A549 (cell line): ENCODE measurements at regions not wholly inside any gene's neighbourhood (a gene's known extent, or its start where the extent isn't known, plus 50 kb on each side); places are given as distances from the start of the nearest gene placed in this dataset.

Source experiments
- ATAC-seq, 2 experiments: fragments of 200-7000 bp in 1 of 2; fragments of >200 bp in 1 of 2; cut with Nextera tagmentation in 1 of 2; cut with Tn5 transposase in 1 of 2; 3 replicates each; pipeline versions ENCODE4 v1.8.0 to v1.9.1; 2018 to 2020; ENCODE audit warnings: mild to moderate bottlenecking in 1 of 2, moderate library complexity in 1 of 2
- CTCF ChIA-PET: fragments of 300-600 bp; sonication (Branson Sonifier 250); formaldehyde crosslinking; extraction: SDS; loops from one replicate; lab custom pipeline; 2021; ENCODE audit warnings: antibody characterized with exemption, inconsistent platforms; lab: Yijun Ruan, JAX
- POLR2A ChIA-PET: fragments of 350-600 bp; formaldehyde crosslinking; extraction: SDS; loops from one replicate; lab custom pipeline; 2021; ENCODE audit warnings: antibody characterized with exemption, inconsistent platforms; lab: Yijun Ruan, JAX
- DNase-seq, 2 experiments: peaks; one replicate each; pipeline versions ENCODE4 v3.0.0 to v3.0.0-alpha.2; 2011 to 2016; ENCODE audit warnings: low read depth in 1 of 2, low spot score in 1 of 2
- FAIRE-seq: peaks from 2 replicates; lab custom pipeline; 2011; peaks lifted over from hg19 to GRCh38; lab: Jason Lieb, UNC
- H3K27ac ChIP-seq, 2 experiments: fragments of >200 bp; sonication (Bioruptor Twin); formaldehyde crosslinking; 3 replicates each; pipeline ENCODE4 v1.5.1; 2016 to 2017
- H3K4me1 ChIP-seq: fragments of >200 bp; sonication (Bioruptor Twin); formaldehyde crosslinking; 3 replicates; pipeline ENCODE4 v1.6.1; 2016
- H3K4me2 ChIP-seq: fragments of >200 bp; sonication (Bioruptor Twin); formaldehyde crosslinking; 3 replicates; pipeline ENCODE4 v1.6.1; 2016
- H3K4me3 ChIP-seq: fragments of >200 bp; sonication (Bioruptor Twin); formaldehyde crosslinking; 3 replicates; pipeline ENCODE4 v1.5.1; 2016
- H3K9me3 ChIP-seq: fragments of >200 bp; sonication (Bioruptor Twin); formaldehyde crosslinking; 3 replicates; pipeline ENCODE4 v1.6.1; 2016
- CBX2 ChIP-seq: fragments of 200-600 bp; sonication (generic); IDR thresholded peaks from 2 replicates; pipeline ENCODE4 v1.6.1; 2016; ENCODE audit warnings: low read depth, mild to moderate bottlenecking, borderline replicate concordance
- CBX8 ChIP-seq: fragments of 200-600 bp; sonication (generic); IDR thresholded peaks from 2 replicates; pipeline ENCODE4 v1.6.1; 2016
- CHD2 ChIP-seq: fragments of 150-350 bp; IDR thresholded peaks from 2 replicates; pipeline ENCODE4 v1.6.1; 2014; ENCODE audit warnings: low read length; ENCODE audit not compliant: partially characterized antibody
- FOXS1 ChIP-seq: fragments of 250-450 bp; sonication (Bioruptor Pico); IDR thresholded peaks from 2 replicates; pipeline ENCODE4 v1.5.0; 2020; ENCODE audit warnings: mild to moderate bottlenecking, moderate library complexity
- HEYL ChIP-seq: fragments of 250-450 bp; sonication (Bioruptor Pico); IDR thresholded peaks from 2 replicates; pipeline ENCODE4 v1.8.0; 2021; ENCODE audit warnings: mild to moderate bottlenecking, moderate library complexity
- KDM1A ChIP-seq: fragments of 200-600 bp; sonication (generic); IDR thresholded peaks from 2 replicates; pipeline ENCODE4 v1.6.1; 2016; ENCODE audit warnings: low read depth, mild to moderate bottlenecking
- KDM5A ChIP-seq: fragments of 200-600 bp; sonication (generic); IDR thresholded peaks from 2 replicates; pipeline ENCODE4 v1.6.1; 2016; ENCODE audit warnings: antibody characterized with exemption, mild to moderate bottlenecking
- MAZ ChIP-seq: fragments of 150-350 bp; IDR thresholded peaks from 2 replicates; pipeline ENCODE4 v1.6.1; 2014; ENCODE audit warnings: antibody characterized with exemption, low read depth, low read length, borderline replicate concordance
- NPAS2 ChIP-seq: fragments of 250-450 bp; sonication (Bioruptor Pico); IDR thresholded peaks from 2 replicates; pipeline ENCODE4 v1.8.0; 2022; ENCODE audit warnings: mild to moderate bottlenecking, moderate library complexity, borderline replicate concordance
- NR3C1 ChIP-seq: fragments of >200 bp; sonication (Bioruptor Twin); formaldehyde crosslinking; IDR thresholded peaks from 3 replicates; pipeline ENCODE4 v1.6.1; 2017
- POLR2A ChIP-seq: IDR thresholded peaks from 2 replicates; pipeline ENCODE4 v1.6.1; 2012; ENCODE audit warnings: mild to moderate bottlenecking, low read length
- RCOR1 ChIP-seq: fragments of 150-350 bp; IDR thresholded peaks from 2 replicates; pipeline ENCODE4 v1.6.1; 2014; ENCODE audit warnings: antibody characterized with exemption, low read length, low read depth
- RNF2 ChIP-seq: fragments of 200-600 bp; sonication (generic); IDR thresholded peaks from 2 replicates; pipeline ENCODE4 v1.6.1; 2016; ENCODE audit warnings: low read depth, mild to moderate bottlenecking, antibody characterized with exemption, moderate library complexity, borderline replicate concordance
- WGBS: methylation state at CpG from one replicate; pipeline ENCODE4 v1.1.6; 2017; ENCODE audit errors: missing lambda C conversion rate; 5-methylcytosine and 5-hydroxymethylcytosine counted together
- TF ChIP-seq, protein P1 (sequence below): fragments of >200 bp; sonication (Bioruptor Twin); formaldehyde crosslinking; IDR thresholded peaks from 2 replicates; pipeline ENCODE4 v1.6.1; 2016
- TF ChIP-seq, protein P2 (sequence below): fragments of 200-600 bp; sonication (generic); IDR thresholded peaks from 2 replicates; pipeline ENCODE4 v1.6.1; 2016; ENCODE audit warnings: antibody characterized with exemption, mild to moderate bottlenecking, moderate library complexity

- H3K27ac ChIP-seq, result no peak overlapping the region
- FAIRE-seq, result no peak
- no peak for ATAC-seq
- no peak overlapping the region for H3K4me3 ChIP-seq
- DNase-seq, result no peak
- TF ChIP-seq FOXS1 (no peak), NR3C1 (no peak), POLR2A (no peak), KDM1A (no peak), CHD2 (no peak), KDM5A (no peak), NPAS2 (CRISPR knock-in tag) (no peak), CBX2 (no peak)
- TF ChIP-seq, protein P1, sequence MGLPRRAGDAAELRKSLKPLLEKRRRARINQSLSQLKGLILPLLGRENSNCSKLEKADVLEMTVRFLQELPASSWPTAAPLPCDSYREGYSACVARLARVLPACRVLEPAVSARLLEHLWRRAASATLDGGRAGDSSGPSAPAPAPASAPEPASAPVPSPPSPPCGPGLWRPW, result no peak
- TF ChIP-seq, protein P2, sequence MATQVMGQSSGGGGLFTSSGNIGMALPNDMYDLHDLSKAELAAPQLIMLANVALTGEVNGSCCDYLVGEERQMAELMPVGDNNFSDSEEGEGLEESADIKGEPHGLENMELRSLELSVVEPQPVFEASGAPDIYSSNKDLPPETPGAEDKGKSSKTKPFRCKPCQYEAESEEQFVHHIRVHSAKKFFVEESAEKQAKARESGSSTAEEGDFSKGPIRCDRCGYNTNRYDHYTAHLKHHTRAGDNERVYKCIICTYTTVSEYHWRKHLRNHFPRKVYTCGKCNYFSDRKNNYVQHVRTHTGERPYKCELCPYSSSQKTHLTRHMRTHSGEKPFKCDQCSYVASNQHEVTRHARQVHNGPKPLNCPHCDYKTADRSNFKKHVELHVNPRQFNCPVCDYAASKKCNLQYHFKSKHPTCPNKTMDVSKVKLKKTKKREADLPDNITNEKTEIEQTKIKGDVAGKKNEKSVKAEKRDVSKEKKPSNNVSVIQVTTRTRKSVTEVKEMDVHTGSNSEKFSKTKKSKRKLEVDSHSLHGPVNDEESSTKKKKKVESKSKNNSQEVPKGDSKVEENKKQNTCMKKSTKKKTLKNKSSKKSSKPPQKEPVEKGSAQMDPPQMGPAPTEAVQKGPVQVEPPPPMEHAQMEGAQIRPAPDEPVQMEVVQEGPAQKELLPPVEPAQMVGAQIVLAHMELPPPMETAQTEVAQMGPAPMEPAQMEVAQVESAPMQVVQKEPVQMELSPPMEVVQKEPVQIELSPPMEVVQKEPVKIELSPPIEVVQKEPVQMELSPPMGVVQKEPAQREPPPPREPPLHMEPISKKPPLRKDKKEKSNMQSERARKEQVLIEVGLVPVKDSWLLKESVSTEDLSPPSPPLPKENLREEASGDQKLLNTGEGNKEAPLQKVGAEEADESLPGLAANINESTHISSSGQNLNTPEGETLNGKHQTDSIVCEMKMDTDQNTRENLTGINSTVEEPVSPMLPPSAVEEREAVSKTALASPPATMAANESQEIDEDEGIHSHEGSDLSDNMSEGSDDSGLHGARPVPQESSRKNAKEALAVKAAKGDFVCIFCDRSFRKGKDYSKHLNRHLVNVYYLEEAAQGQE, result no peak
- POLR2A ChIA-PET, result no interaction called here
- CTCF ChIA-PET, result no interaction called here
- no peak overlapping the region for H3K4me2 ChIP-seq
- no peaks in the 10 kb centered on the region for H3K4me1 ChIP-seq
- WGBS, result 31% methylated on average over 2 of the region's 2 CpGs
- no peaks in the 10 kb centered on the region for H3K9me3 ChIP-seq
Observed at GRCh38 chr11:121931121-121931520, 184.9 kb downstream of the BLID start.

DNA sequence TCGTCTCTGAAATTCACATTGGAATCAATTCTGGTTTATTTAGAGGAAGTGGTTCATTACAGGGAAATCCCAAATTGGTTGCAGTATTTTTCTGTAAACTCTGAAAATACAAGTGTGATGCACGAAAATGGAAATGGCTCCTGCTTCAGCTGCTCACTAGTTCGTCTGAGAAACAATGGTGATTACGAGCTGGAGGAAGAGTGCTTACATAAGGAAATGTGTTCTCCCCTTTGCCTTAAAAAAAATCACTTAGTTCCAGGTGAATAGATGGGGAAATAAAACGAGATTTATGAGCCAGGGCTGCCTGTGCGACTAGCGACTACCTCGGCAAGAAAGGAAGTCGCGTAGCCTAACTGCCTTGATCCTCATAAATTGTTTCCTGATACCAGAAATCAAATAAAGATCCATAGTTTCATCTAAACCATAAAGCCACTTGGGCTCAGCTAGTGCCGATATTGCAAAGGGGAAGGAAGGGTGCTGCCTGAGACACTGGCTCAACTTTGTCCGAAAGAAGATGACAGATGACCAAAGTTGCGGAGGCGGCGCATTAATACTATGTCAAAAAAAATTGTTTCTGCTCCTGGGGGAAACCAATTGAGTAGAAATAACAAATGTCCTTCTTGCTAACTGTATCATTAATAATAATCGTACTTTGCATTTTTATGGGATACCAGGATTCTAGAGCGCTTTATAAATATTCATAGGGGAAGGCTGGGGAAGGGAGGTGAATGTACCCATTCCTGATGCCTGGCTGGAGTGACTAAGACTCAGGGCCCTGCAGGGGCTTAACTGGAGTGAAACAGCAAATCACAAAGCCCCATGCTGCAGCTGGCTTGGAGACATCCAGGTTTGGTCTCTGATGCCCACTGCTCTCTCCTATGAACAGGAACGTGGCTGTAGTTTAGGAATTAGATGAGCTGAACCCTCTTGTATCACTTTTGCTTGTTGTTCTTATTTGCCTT is 185.7 kb downstream of the BLID start:
- Histone ChIP-seq H3K9me3 (no peaks in the 10 kb centered on the region), H3K27ac (no peak overlapping the region)
- no peak for TF ChIP-seq MAZ
- no peak for TF ChIP-seq RNF2
- TF ChIP-seq, all 56 proteins: peak for 0
- ChIA-PET CTCF (no interaction called here), POLR2A (no interaction called here)
- FAIRE-seq (no peak), DNase-seq (no peak), ATAC-seq (no peak)
- Histone ChIP-seq H3K4me3 (no peak overlapping the region), H3K4me2 (no peak overlapping the region), H3K4me1 (no peaks in the 10 kb centered on the region)
- 53% methylated on average over 18 of the region's 18 CpGs for WGBS

DNA sequence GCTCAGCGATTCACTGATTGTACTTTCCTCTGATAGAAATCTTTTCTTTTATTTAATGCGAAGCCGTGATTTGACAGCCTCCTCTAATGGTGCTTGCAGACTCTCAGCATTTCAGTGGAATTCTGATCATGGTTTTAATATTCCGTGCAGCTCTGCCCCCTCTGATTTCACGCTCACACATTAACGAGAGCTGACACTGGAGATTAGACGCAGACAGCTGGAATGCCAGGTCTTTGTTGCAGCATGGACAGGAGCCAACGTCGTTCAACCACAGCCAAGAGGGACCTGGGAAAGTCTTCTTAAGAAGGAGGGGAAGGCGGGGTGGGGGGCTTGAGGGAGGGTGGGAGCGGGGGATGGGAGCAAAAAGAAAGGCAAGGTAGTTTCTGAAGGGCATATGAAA is 186.4 kb downstream of the BLID start:
- Histone ChIP-seq H3K9me3 (no peaks in the 10 kb centered on the region), H3K4me3 (no peak overlapping the region), H3K27ac (no peak overlapping the region), H3K4me2 (no peak overlapping the region), H3K4me1 (no peaks in the 10 kb centered on the region)
- no peak for TF ChIP-seq CBX8
- no peak for TF ChIP-seq CBX2
- no peak for TF ChIP-seq HEYL (CRISPR knock-in tag)
- no peak for TF ChIP-seq RCOR1
- DNase-seq (no peak), ATAC-seq (no peak), FAIRE-seq (no peak)
- 44% methylated on average over 5 of the region's 11 CpGs for WGBS
- ChIA-PET CTCF (no interaction called here), POLR2A (no interaction called here)
